Astrocyte of the cerebellum (primary cell): ENCODE measurements at regions not wholly inside any gene's neighbourhood (a gene's known extent, or its start where the extent isn't known, plus 50 kb on each side); places are given as distances from the start of the nearest gene placed in this dataset.
"Not testable (repeated sequence)": the region's sequence is repeated elsewhere in the genome, so short reads cannot be mapped to it uniquely, and the experiment has no call there.

Source experiments
- DNase-seq: peaks from one replicate; pipeline ENCODE4 v3.0.0-alpha.2; 2011; ENCODE audit warnings: low read depth
- H3K4me3 ChIP-seq: 2 replicates; pipeline ENCODE4 v1.5.1; 2011; ENCODE audit warnings: mild to moderate bottlenecking, low read depth, low read length, moderate library complexity
- CTCF ChIP-seq: IDR thresholded peaks from 2 replicates; pipeline ENCODE4 v1.5.1; 2012; ENCODE audit warnings: low read length, low read depth, moderate library complexity, mild to moderate bottlenecking; ENCODE audit errors: missing control alignments
- in situ Hi-C: cut with HindIII; loops from 2 replicates; pipeline ENCODE4 v1.10.0; 2017; ENCODE audit warnings: low sequenced_read_pairs

GRCh38 chr4:64899563-64899962 is 490.3 kb upstream of the TECRL start:
- H3K4me3 ChIP-seq = no peak overlapping the region
- TF ChIP-seq CTCF = no peak
- in situ Hi-C loops = no loop called here
- DNase-seq = peak; percentile 27

DNA sequence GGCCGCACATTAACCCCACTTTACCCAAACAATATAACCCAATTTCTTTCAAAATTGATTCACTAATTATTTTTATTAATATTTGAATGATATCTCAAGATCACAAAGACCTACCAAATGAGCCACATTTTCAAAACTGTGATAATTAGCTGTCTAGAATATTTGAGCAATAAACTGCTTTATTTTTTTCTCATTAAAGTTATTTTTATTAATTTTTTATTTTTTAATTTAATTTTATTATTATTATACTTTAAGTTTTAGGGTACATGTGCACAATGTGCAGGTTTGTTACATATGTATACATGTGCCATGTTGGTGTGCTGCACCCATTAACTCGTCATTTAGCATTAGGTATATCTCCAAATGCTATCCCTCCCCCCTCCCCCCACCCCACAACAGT is 489.8 kb upstream of the TECRL start:
- in situ Hi-C loops, DNase-seq, H3K4me3 ChIP-seq: not testable (repeated sequence)

- TF ChIP-seq CTCF = no peak
- in situ Hi-C loops = no loop called here
- DNase-seq = no peak
- no peak overlapping the region for H3K4me3 ChIP-seq
Measured at GRCh38 chr4:64897683-64898082, 488.4 kb upstream of the TECRL start.

DNA sequence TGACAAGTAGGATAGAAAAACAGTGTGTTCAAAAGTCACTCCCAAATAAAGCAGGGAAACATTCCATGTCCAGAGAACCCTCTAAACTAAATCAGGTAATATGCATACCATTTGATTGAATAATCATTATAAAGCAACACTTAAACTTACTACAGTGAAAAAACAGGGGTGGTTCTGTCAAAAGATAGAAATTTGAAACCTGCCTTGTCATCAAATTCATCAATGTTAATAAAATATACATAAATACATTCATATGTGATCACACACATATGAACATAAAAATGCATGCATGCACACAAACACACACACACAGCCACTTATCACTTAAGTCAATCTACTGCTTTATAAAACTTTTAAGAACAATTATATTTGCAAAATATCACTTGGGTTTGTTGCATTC is 485.8 kb upstream of the TECRL start:
- no peak for DNase-seq
- no peak for TF ChIP-seq CTCF
- in situ Hi-C loops = no loop called here
- no peak overlapping the region for H3K4me3 ChIP-seq

- TF ChIP-seq CTCF = no peak
- in situ Hi-C loops = no loop called here
- no peak for DNase-seq
- no peak overlapping the region for H3K4me3 ChIP-seq
Measured at GRCh38 chr4:64893205-64893604, 484.0 kb upstream of the TECRL start.

- H3K4me3 ChIP-seq = no peak overlapping the region
- no peak for TF ChIP-seq CTCF
- in situ Hi-C loops = loop anchor here (10.0 kb wide), 1 partner anchor 65 kb away; no protein-coding TSS in a partner anchor
- DNase-seq = peak; percentile 27
Measured at GRCh38 chr4:64889906-64890610, 480.8 kb upstream of the TECRL start.

- no peak for DNase-seq
- in situ Hi-C loops = loop anchor here (10.0 kb wide), 1 partner anchor 58 kb away; no protein-coding TSS in a partner anchor
- TF ChIP-seq CTCF = no peak
- H3K4me3 ChIP-seq = no peak overlapping the region
Measured at GRCh38 chr4:64883087-64883807, 474.0 kb upstream of the TECRL start.
